ENCODE measurements at regions not wholly inside any gene's neighbourhood (a gene's known extent, or its start where the extent isn't known, plus 50 kb on each side); places are given as distances from the start of the nearest gene placed in this dataset.

GRCh38 chr2:33788044-33788443 lies 188.9 kb upstream of the FAM98A start:
- DNase-seq = no peak

- no peak for DNase-seq
Observed at GRCh38 chr2:33786881-33787280, 187.8 kb upstream of the FAM98A start.

GRCh38 chr2:33785201-33786106 lies 186.4 kb upstream of the FAM98A start:
- DNase-seq = no peak

- DNase-seq = no peak
Observed at GRCh38 chr2:33784488-33784887, 185.4 kb upstream of the FAM98A start.

- no peak for DNase-seq
Observed at GRCh38 chr2:33782395-33783230, 183.5 kb upstream of the FAM98A start.

- no peak for DNase-seq
Observed at GRCh38 chr2:33777786-33778185, 178.7 kb upstream of the FAM98A start.

- DNase-seq = no peak
Observed at GRCh38 chr2:33775306-33775705, 176.2 kb upstream of the FAM98A start.

GRCh38 chr2:33770023-33770422 lies 170.9 kb upstream of the FAM98A start:
- DNase-seq = no peak

GRCh38 chr2:33766175-33766574 lies 167.1 kb upstream of the FAM98A start:
- no peak for DNase-seq

GRCh38 chr2:33765122-33765521 lies 166.0 kb upstream of the FAM98A start:
- DNase-seq = no peak

GRCh38 chr2:33764551-33764950 lies 165.5 kb upstream of the FAM98A start:
- DNase-seq = no peak

- DNase-seq = no peak
Observed at GRCh38 chr2:33763671-33764310, 164.7 kb upstream of the FAM98A start.

- no peak for DNase-seq
Observed at GRCh38 chr2:33762636-33763035, 163.5 kb upstream of the FAM98A start.

- DNase-seq = no peak
Observed at GRCh38 chr2:33746208-33746800, 147.2 kb upstream of the FAM98A start.

GRCh38 chr2:33735096-33735495 lies 136.0 kb upstream of the FAM98A start:
- DNase-seq = no peak

- no peak for DNase-seq
Observed at GRCh38 chr2:33730804-33731203, 131.7 kb upstream of the FAM98A start.

- DNase-seq = no peak
Observed at GRCh38 chr2:33730193-33730592, 131.1 kb upstream of the FAM98A start.

GRCh38 chr2:33729353-33729752 lies 130.3 kb upstream of the FAM98A start:
- no peak for DNase-seq

- no peak for DNase-seq
Observed at GRCh38 chr2:33728106-33728505, 129.0 kb upstream of the FAM98A start.

GRCh38 chr2:33727361-33728032 lies 128.4 kb upstream of the FAM98A start:
- DNase-seq = no peak

GRCh38 chr2:33726415-33726814 lies 127.3 kb upstream of the FAM98A start:
- DNase-seq = no peak

GRCh38 chr2:33723329-33723728 lies 124.2 kb upstream of the FAM98A start:
- no peak for DNase-seq

Data from CD4-positive, alpha-beta T cell treated with Interleukin-17A for 1 hour (primary cell).